ENCODE measurements at regions not wholly inside any gene's neighbourhood (a gene's known extent, or its start where the extent isn't known, plus 50 kb on each side); places are given as distances from the start of the nearest gene placed in this dataset.

DNA sequence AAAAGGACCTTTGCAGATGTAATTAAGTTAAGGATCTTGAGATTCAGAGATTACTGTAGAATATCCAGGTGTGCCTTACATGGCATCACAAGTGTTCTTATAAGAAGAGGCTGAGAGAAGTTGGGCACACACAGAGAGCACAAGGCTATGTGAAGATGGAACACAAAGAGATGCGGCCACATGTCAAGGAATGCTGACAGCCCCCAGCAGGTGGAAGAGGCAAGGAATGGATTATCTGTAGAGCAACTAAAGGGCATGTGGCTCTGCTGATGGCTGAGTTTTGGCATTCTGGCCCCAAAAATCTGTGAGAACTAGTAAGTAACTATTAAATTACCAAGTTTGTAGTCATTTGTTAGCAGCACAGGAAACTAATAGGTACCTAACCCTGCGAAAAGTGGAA, 640.7 kb upstream of the PCDH15 start:
- TF ChIP-seq TAF1 (IDR thresholded peaks at IDR 0.05; ENCODE audit: borderline replicate concordance, insufficient read depth, low read length), result no peak
- no peak for TF ChIP-seq SIN3A (IDR thresholded peaks at IDR 0.05; ENCODE audit: borderline replicate concordance, insufficient read depth, low read length)
- no peak for TF ChIP-seq REST (IDR thresholded peaks at IDR 0.05; ENCODE audit: insufficient read depth in 1 of 2, low read depth in 2 of 2, low read length in 2 of 2)
- no peak for TF ChIP-seq FOXP2 (optimal IDR thresholded peaks at IDR 0.05; ENCODE audit: borderline replicate concordance, extremely low read depth, extremely low read length, insufficient read depth)
- TF ChIP-seq POLR2AphosphoS5 (IDR thresholded peaks at IDR 0.05; ENCODE audit: low read depth, low read length), result no peak

GRCh38 chr10:55426138-55426537, 625.1 kb upstream of the PCDH15 start:
- no peak for TF ChIP-seq TAF1 (IDR thresholded peaks at IDR 0.05; ENCODE audit: borderline replicate concordance, insufficient read depth, low read length)
- TF ChIP-seq REST (IDR thresholded peaks at IDR 0.05; ENCODE audit: insufficient read depth in 1 of 2, low read depth in 2 of 2, low read length in 2 of 2), result no peak
- no peak for TF ChIP-seq FOXP2 (optimal IDR thresholded peaks at IDR 0.05; ENCODE audit: borderline replicate concordance, extremely low read depth, extremely low read length, insufficient read depth)
- TF ChIP-seq POLR2AphosphoS5 (IDR thresholded peaks at IDR 0.05; ENCODE audit: low read depth, low read length), result no peak
- no peak for TF ChIP-seq SIN3A (IDR thresholded peaks at IDR 0.05; ENCODE audit: borderline replicate concordance, insufficient read depth, low read length)

GRCh38 chr10:55410415-55410885, 609.4 kb upstream of the PCDH15 start:
- no peak for TF ChIP-seq FOXP2 (optimal IDR thresholded peaks at IDR 0.05; ENCODE audit: borderline replicate concordance, extremely low read depth, extremely low read length, insufficient read depth)
- TF ChIP-seq TAF1 (IDR thresholded peaks at IDR 0.05; ENCODE audit: borderline replicate concordance, insufficient read depth, low read length), result no peak
- no peak for TF ChIP-seq SIN3A (IDR thresholded peaks at IDR 0.05; ENCODE audit: borderline replicate concordance, insufficient read depth, low read length)
- no peak for TF ChIP-seq POLR2AphosphoS5 (IDR thresholded peaks at IDR 0.05; ENCODE audit: low read depth, low read length)
- TF ChIP-seq REST (IDR thresholded peaks at IDR 0.05; ENCODE audit: insufficient read depth in 1 of 2, low read depth in 2 of 2, low read length in 2 of 2), result no peak

- TF ChIP-seq REST (IDR thresholded peaks at IDR 0.05; ENCODE audit: insufficient read depth in 1 of 2, low read depth in 2 of 2, low read length in 2 of 2) (no peak), FOXP2 (optimal IDR thresholded peaks at IDR 0.05; ENCODE audit: borderline replicate concordance, extremely low read depth, extremely low read length, insufficient read depth) (no peak), POLR2AphosphoS5 (IDR thresholded peaks at IDR 0.05; ENCODE audit: low read depth, low read length) (no peak), SIN3A (IDR thresholded peaks at IDR 0.05; ENCODE audit: borderline replicate concordance, insufficient read depth, low read length) (no peak), TAF1 (IDR thresholded peaks at IDR 0.05; ENCODE audit: borderline replicate concordance, insufficient read depth, low read length) (no peak)
These were observed 603.1 kb upstream of the PCDH15 start for GRCh38 chr10:55404094-55404493.
